SK-N-SH (cell line): ENCODE measurements at regions not wholly inside any gene's neighbourhood (a gene's known extent, or its start where the extent isn't known, plus 50 kb on each side); places are given as distances from the start of the nearest gene placed in this dataset.

ENCODE experiments used
- GABPA ChIP-seq: IDR thresholded peaks from 2 replicates; pipeline ENCODE4 v1.4.0; 2012; ENCODE audit warnings: low read depth, mild to moderate bottlenecking
- NRF1 ChIP-seq: IDR thresholded peaks from 2 replicates; pipeline ENCODE4 v1.6.1; 2012; ENCODE audit warnings: low read depth, mild to moderate bottlenecking, low read length
- TF ChIP-seq, protein P1 (sequence below): IDR thresholded peaks from 2 replicates; pipeline ENCODE4 v1.4.0; 2012; ENCODE audit warnings: low read depth
- TF ChIP-seq, protein P2 (sequence below): fragments of 200-600 bp; sonication (generic); IDR thresholded peaks from 2 replicates; pipeline ENCODE4 v1.6.1; 2017; ENCODE audit warnings: antibody characterized with exemption, mild to moderate bottlenecking, moderate library complexity

DNA sequence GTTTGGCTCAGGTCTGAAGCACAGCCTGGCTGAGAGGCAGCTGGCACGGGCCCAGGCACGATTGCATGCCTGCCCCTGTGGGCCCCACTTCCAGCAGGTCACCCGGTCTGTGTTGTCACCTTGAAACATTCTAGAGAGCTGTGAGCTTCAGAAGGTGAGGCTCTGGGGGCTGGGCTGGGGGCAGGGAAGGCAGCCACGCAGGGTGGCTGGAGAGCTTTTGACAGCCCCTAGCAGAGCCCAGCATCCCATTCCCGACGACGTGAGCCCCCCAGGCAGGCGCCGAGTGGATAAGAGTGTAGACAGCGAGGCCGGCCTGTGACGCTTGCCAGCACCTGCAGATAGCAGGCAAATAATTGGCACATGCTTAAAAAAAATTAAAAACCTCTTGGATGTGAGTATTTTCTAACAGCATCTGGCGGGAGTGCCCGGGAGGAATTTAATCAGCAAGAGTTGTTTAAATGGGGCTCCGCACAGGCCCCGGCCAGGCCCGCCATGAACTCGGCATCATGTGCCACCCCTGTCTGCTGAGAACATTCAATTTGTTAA lies 212.0 kb upstream of the TBX20 start:
- TF ChIP-seq, protein P1, sequence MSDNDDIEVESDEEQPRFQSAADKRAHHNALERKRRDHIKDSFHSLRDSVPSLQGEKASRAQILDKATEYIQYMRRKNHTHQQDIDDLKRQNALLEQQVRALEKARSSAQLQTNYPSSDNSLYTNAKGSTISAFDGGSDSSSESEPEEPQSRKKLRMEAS = no peak
- TF ChIP-seq GABPA = no peak
- TF ChIP-seq, protein P2, sequence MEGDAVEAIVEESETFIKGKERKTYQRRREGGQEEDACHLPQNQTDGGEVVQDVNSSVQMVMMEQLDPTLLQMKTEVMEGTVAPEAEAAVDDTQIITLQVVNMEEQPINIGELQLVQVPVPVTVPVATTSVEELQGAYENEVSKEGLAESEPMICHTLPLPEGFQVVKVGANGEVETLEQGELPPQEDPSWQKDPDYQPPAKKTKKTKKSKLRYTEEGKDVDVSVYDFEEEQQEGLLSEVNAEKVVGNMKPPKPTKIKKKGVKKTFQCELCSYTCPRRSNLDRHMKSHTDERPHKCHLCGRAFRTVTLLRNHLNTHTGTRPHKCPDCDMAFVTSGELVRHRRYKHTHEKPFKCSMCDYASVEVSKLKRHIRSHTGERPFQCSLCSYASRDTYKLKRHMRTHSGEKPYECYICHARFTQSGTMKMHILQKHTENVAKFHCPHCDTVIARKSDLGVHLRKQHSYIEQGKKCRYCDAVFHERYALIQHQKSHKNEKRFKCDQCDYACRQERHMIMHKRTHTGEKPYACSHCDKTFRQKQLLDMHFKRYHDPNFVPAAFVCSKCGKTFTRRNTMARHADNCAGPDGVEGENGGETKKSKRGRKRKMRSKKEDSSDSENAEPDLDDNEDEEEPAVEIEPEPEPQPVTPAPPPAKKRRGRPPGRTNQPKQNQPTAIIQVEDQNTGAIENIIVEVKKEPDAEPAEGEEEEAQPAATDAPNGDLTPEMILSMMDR = no peak
- TF ChIP-seq NRF1 = no peak
